Choroid plexus epithelial cell (primary cell): ENCODE measurements at regions not wholly inside any gene's neighbourhood (a gene's known extent, or its start where the extent isn't known, plus 50 kb on each side); places are given as distances from the start of the nearest gene placed in this dataset.
A peak's percentile ranks its signal among the peaks of the same experiment; 100 is the strongest.
"Not testable (repeated sequence)": the region's sequence is repeated elsewhere in the genome, so short reads cannot be mapped to it uniquely, and the experiment has no call there.

Experiments
- DNase-seq: peaks from one replicate; pipeline ENCODE4 v3.0.0-alpha.2; 2010; ENCODE audit warnings: low read depth
- H3K4me3 ChIP-seq: 2 replicates; pipeline ENCODE4 v1.5.1; 2011; ENCODE audit warnings: low read depth, mild to moderate bottlenecking, control low read depth, low read length, moderate library complexity
- TF ChIP-seq, protein P1 (sequence below): conservative IDR thresholded peaks from 2 replicates; pipeline ENCODE4 v1.5.1; 2011; ENCODE audit warnings: low read depth, mild to moderate bottlenecking, control low read depth, inconsistent platforms, low read length, moderate library complexity

DNA sequence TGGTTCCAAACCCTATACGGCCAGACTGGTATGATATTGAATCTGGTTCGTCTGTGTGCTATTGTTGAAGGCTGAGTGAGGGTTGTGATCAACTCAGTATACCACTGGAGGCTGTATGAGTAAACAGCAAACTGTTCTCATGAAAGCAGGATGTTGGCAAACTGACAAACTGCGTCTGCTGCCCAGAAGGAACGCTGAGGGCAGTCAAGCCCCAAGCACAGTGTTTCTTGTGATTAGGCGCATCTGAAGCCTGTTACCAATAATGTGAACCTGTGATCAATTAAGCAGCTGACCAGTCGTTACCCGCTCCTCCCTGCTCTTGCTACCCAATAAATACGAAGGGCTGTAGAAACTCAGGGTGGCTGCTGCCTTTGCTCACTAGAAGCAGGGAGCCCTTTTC, 90.0 kb upstream of the METAP2 start:
- TF ChIP-seq, protein P1, sequence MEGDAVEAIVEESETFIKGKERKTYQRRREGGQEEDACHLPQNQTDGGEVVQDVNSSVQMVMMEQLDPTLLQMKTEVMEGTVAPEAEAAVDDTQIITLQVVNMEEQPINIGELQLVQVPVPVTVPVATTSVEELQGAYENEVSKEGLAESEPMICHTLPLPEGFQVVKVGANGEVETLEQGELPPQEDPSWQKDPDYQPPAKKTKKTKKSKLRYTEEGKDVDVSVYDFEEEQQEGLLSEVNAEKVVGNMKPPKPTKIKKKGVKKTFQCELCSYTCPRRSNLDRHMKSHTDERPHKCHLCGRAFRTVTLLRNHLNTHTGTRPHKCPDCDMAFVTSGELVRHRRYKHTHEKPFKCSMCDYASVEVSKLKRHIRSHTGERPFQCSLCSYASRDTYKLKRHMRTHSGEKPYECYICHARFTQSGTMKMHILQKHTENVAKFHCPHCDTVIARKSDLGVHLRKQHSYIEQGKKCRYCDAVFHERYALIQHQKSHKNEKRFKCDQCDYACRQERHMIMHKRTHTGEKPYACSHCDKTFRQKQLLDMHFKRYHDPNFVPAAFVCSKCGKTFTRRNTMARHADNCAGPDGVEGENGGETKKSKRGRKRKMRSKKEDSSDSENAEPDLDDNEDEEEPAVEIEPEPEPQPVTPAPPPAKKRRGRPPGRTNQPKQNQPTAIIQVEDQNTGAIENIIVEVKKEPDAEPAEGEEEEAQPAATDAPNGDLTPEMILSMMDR = peak; percentile 16
- DNase-seq = peak; percentile 59
- H3K4me3 ChIP-seq = peak overlapping the region; percentile 26

DNA sequence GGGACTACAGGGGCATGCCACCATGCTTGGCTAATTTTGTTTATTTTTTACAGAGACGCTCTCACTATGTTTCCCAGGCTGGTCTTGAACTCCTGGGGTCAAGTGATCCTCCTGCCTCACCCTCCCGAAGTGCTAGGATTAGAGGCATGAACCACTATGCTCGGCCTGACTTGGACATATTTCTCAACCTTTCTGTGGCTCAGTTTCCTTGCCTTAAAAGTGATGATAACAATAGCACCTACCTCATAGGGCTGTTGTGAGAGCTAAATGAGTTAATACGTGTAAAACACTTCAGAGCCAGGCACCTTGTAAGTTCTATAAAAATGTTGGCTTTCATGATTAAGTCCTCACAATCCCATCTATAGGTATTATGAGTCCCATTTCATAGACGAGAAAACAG, 89.2 kb upstream of the METAP2 start:
- TF ChIP-seq, protein P1 = no peak
- no peak overlapping the region for H3K4me3 ChIP-seq
- DNase-seq = no peak

DNA sequence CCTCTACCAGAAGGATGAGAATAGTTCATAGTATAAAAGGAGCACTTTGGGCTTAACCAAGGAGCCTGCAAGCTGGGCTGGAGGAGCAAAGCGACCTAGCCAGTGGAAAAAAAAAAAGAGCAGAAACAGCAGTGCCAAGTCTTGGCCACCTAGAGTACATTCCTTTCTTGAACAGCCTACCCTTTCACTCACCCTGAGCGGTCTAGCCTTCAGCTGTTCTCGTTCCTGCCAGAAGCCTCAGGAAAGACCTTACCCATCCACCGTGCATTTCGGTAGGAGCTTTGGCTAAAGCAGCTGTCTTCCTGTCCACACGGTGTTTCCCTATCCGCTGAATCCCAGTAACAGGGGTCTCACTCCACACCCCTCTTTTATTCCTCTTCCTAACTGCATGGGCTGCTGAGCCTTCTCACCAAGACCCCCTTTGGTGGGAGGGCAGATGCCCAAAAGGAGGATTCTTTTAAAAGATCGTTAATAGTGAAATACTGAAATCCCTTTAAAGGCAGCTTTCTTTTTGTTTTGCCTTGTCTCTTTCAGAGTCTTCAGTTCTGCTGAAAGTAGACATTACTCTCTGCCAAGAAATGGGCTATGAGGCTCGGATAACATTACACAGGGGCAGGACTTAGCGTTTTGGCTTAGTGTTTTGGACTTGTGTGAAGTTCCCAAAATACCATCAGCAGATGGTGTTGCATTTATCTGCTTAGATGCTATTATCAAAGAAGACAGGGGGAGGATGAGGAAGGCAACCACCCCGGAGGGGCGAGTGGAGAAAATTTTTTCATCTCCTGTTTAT, 88.5 kb upstream of the METAP2 start:
- peak overlapping the region; percentile 47 for H3K4me3 ChIP-seq
- DNase-seq = peak; percentile 85
- TF ChIP-seq, protein P1 = peak; percentile 16

DNA sequence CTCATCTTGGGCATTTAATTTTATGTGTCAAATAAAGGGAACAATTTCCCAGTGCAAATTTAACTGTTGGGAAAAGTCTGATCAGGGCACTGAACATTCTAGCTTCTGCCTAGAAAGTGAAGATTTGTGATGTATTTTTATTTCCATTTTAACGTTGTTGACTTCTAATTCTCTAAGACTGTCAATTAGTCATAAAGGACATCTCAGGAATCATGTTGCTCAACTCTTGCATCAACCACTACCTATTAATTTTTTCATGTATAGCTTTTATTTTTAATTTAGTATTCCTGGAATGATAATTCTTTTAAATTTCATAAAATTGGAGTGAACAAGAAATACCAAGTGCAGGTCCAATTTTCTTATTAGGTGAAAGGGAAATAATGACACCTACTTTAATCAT, 87.9 kb upstream of the METAP2 start:
- TF ChIP-seq, protein P1 = no peak
- peak; percentile 40 for DNase-seq
- H3K4me3 ChIP-seq = no peak overlapping the region

DNA sequence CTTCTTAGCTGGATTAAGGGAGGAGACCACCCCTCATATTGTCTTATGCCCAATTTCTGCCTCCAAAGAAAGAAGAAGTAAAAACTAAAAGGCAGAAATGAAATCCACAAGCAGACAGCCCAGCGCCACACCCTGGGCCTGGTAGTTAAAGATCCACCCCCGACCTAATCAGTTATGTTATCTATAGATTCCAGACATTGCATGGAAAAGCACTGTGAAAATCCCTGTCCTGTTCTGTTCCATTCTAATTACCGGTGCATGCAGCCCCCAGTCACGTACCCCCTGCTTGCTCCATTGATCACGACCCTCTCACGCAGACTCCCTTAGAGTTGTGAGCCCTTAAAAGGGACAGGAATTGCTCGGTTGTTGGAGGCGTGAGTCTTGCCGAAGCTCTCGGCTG, 85.7 kb upstream of the METAP2 start:
- DNase-seq, H3K4me3 ChIP-seq: not testable (repeated sequence)

DNA sequence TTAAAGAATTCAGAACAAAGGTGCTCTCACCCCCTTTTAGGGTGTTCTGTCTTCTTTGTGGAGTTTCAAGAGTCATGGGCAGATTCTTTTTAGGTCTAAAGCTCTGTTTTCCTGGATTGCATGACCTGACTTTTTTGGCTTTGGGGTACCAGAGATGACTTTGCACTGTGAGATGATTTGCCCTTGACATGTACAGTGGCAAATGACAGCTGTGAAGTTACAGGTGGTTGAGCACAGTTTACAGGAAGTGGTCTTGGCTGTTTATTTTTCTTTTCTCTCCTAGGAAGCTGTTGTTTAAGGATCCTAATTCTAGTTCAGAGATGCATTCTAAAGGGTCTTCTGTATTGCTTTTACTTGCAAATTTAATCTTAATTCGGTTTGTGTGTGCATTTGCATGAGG, 83.8 kb upstream of the METAP2 start:
- no peak for DNase-seq
- H3K4me3 ChIP-seq = no peak overlapping the region
- TF ChIP-seq, protein P1 = no peak

DNA sequence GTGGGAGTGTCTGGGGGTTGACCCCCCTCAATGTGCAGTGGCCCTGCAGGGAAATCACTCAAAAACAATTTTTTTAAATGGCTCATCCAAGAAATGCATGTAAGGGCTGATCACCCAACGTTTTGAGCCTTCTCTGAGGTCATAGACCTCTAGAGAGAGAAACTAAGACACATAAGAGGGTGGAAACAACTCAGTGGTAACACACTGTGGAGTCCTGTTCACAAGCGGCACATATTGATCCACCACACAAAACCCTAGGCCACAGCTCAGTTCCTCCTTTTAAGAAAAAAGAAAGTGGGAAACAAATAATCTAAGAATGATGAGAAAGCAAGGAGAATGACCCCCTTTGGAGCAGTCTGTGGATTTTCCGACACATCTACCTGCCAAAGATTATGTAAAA, 83.0 kb upstream of the METAP2 start:
- H3K4me3 ChIP-seq = no peak overlapping the region
- no peak for DNase-seq
- TF ChIP-seq, protein P1 = no peak
